K562 (cell line): ENCODE measurements at regions not wholly inside any gene's neighbourhood (a gene's known extent, or its start where the extent isn't known, plus 50 kb on each side); places are given as distances from the start of the nearest gene placed in this dataset.

ENCODE experiments used
- ATAC-seq: fragments of 200-7000 bp; cut with Tn5 transposase; 3 replicates; pipeline ENCODE4 v1.9.1; 2020; ENCODE audit warnings: moderate library complexity
- BruUV-seq: library from RNA; stranded (reverse); fragments of 400-500 nt; replicated peaks from 2 replicates; lab custom pipeline; 2021; lab: Mats Ljungman, UMichigan
- CTCF ChIA-PET: fragments of 300-600 bp; formaldehyde crosslinking; extraction: SDS; loops from one replicate; lab custom pipeline; 2021; ENCODE audit warnings: low intra/inter-chr PET ratio; lab: Yijun Ruan, JAX
- POLR2A ChIA-PET: fragments of 300-600, 350-650 bp; sonication (Branson Sonifier 250); formaldehyde crosslinking; extraction: SDS; loops from one replicate; lab custom pipeline; 2021; ENCODE audit warnings: antibody characterized with exemption, inconsistent platforms; lab: Yijun Ruan, JAX
- DNase-seq, 4 experiments: peaks; one replicate each; pipeline versions ENCODE4 v3.0.0 to v3.0.0-alpha.2; 2011 to 2018; ENCODE audit warnings: low spot score in 3 of 4, mixed read lengths in 3 of 4; ENCODE audit errors: extremely low read depth in 1 of 4
- FAIRE-seq: peaks from 2 replicates; lab custom pipeline; 2011; peaks lifted over from hg19 to GRCh38; lab: Jason Lieb, UNC
- H2AFZ ChIP-seq: 2 replicates; pipeline ENCODE4 v1.6.0; 2011; ENCODE audit warnings: low read depth, low read length, control low read depth, inconsistent platforms
- H3K27ac ChIP-seq: fragments of 200-600 bp; 3 replicates; pipeline ENCODE4 v1.8.0; 2011; ENCODE audit warnings: low read depth, mild to moderate bottlenecking, control low read depth, inconsistent platforms, low read length, moderate library complexity, mixed read lengths; ENCODE audit errors: extremely low read depth
- H3K27me3 ChIP-seq, 2 experiments: fragments of 300-600 bp in 1 of 2; 2 replicates in 1 of 2; 3 replicates in 1 of 2; pipeline versions ENCODE4 v1.6.0 to v1.8.0; 2011; ENCODE audit warnings: inconsistent platforms in 2 of 2, low read length in 2 of 2, mild to moderate bottlenecking in 1 of 2, mixed read lengths in 1 of 2, moderate library complexity in 1 of 2; ENCODE audit not compliant: control insufficient read depth in 2 of 2, insufficient read depth in 2 of 2
- H3K36me3 ChIP-seq: fragments of 300-600 bp; 3 replicates; pipeline ENCODE4 v1.8.0; 2011; ENCODE audit warnings: mild to moderate bottlenecking, low read length, inconsistent platforms; ENCODE audit not compliant: control insufficient read depth, insufficient read depth
- H3K4me1 ChIP-seq, 2 experiments: fragments of 200-600 bp in 1 of 2; replicated peaks in 1 of 2; 2 replicates in 1 of 2; 3 replicates in 1 of 2; pipeline versions ENCODE4 v1.5.1 to v1.8.0; 2011; ENCODE audit warnings: inconsistent platforms in 2 of 2, low read length in 2 of 2, mild to moderate bottlenecking in 1 of 2, mixed read lengths in 1 of 2, moderate library complexity in 1 of 2; ENCODE audit not compliant: control insufficient read depth in 2 of 2, insufficient read depth in 2 of 2
- H3K4me2 ChIP-seq: 2 replicates; pipeline ENCODE4 v1.6.1; 2011; ENCODE audit warnings: low read length, control low read depth, inconsistent platforms, mixed read lengths; ENCODE audit not compliant: insufficient read depth
- H3K4me3 ChIP-seq: fragments of 200-600 bp; sonication (generic), shearing (Covaris generic); 2 replicates; pipeline ENCODE4 v1.5.1; 2016; ENCODE audit warnings: control low read depth, inconsistent platforms
- H3K79me2 ChIP-seq: fragments of 200-600 bp; 3 replicates; pipeline ENCODE4 v1.8.0; 2011; ENCODE audit warnings: low read length, inconsistent platforms; ENCODE audit not compliant: control insufficient read depth, insufficient read depth
- H3K9ac ChIP-seq, 2 experiments: 2 replicates each; pipeline versions ENCODE4 v1.6.0 to v1.6.1; 2011; ENCODE audit warnings: low read depth in 2 of 2, low read length in 2 of 2, control low read depth in 1 of 2, inconsistent platforms in 1 of 2, mild to moderate bottlenecking in 1 of 2, mixed read lengths in 1 of 2; ENCODE audit not compliant: insufficient read depth in 1 of 2
- H3K9me1 ChIP-seq: one replicate; pipeline ENCODE4 v1.6.0; 2011; ENCODE audit warnings: inconsistent platforms, mild to moderate bottlenecking, low read length, moderate library complexity; ENCODE audit not compliant: control insufficient read depth, insufficient read depth
- H3K9me3 ChIP-seq: replicated peaks from 2 replicates; pipeline ENCODE4 v1.5.1; 2011; ENCODE audit warnings: low read depth, low read length, inconsistent platforms; ENCODE audit not compliant: control insufficient read depth, insufficient read depth
- H4K20me1 ChIP-seq: replicated peaks from 2 replicates; pipeline ENCODE4 v1.6.1; 2011; ENCODE audit warnings: low read length, inconsistent platforms, mixed read lengths; ENCODE audit not compliant: control insufficient read depth, insufficient read depth
- ARID1B ChIP-seq: fragments of 450-650 bp; IDR thresholded peaks from 2 replicates; pipeline ENCODE4 v1.6.1; 2016; ENCODE audit warnings: antibody characterized with exemption, mild to moderate bottlenecking, inconsistent platforms
- CEBPB ChIP-seq: fragments of 450-650 bp; IDR thresholded peaks from 2 replicates; pipeline ENCODE4 v1.6.1; 2016; ENCODE audit warnings: missing genetic modification characterization, missing compliant biosample characterization
- CHCHD3 ChIP-seq: fragments of 250-450 bp; sonication (Bioruptor Pico); IDR thresholded peaks from 2 replicates; pipeline ENCODE4 v2.1.2; 2022; ENCODE audit warnings: mild to moderate bottlenecking
- FOXA3 ChIP-seq, 2 experiments: fragments of 450-650 bp in 1 of 2; sonication (generic) in 1 of 2; formaldehyde crosslinking; IDR thresholded peaks in 1 of 2; conservative IDR thresholded peaks in 1 of 2; 2 replicates each; pipeline versions ENCODE4 v1.4.0 to v1.8.0; 2020 to 2022; ENCODE audit warnings: mild to moderate bottlenecking in 2 of 2, missing genetic modification reagents in 1 of 2
- FOXM1 ChIP-seq, 2 experiments: fragments of 450-650 bp in 1 of 2; sonication (generic) in 1 of 2; formaldehyde crosslinking in 1 of 2; IDR thresholded peaks; 2 replicates each; pipeline versions ENCODE4 v1.6.1 to v1.9.0; 2017 to 2022; ENCODE audit warnings: low read depth in 2 of 2, mild to moderate bottlenecking in 2 of 2, missing genetic modification reagents in 1 of 2, moderate library complexity in 1 of 2
- KLF16 ChIP-seq: IDR thresholded peaks from 2 replicates; pipeline ENCODE4 v1.6.1; 2016; ENCODE audit warnings: antibody characterized with exemption
- NCOR1 ChIP-seq: fragments of 450-650 bp; IDR thresholded peaks from 2 replicates; pipeline ENCODE4 v1.6.1; 2016; ENCODE audit warnings: mild to moderate bottlenecking, moderate library complexity
- NFIC ChIP-seq: fragments of 450-650 bp; IDR thresholded peaks from 2 replicates; pipeline ENCODE4 v1.6.1; 2017; ENCODE audit warnings: mild to moderate bottlenecking, inconsistent platforms
- REST ChIP-seq, 2 experiments: fragments of 450-650 bp; formaldehyde crosslinking in 1 of 2; IDR thresholded peaks; 2 replicates each; pipeline versions ENCODE4 v1.4.0 to v1.6.1; 2014 to 2020; ENCODE audit warnings: mild to moderate bottlenecking in 2 of 2, borderline replicate concordance in 1 of 2, low read depth in 1 of 2
- TCF3 ChIP-seq: sonication (generic); formaldehyde crosslinking; IDR thresholded peaks from 2 replicates; pipeline ENCODE4 v1.4.0; 2020; ENCODE audit warnings: mild to moderate bottlenecking, missing genetic modification reagents
- ZKSCAN8 ChIP-seq: fragments of 200-800 bp; sonication (Bioruptor generic); IDR thresholded peaks from 2 replicates; pipeline ENCODE4 v1.6.1; 2016; ENCODE audit warnings: missing genetic modification characterization, missing compliant biosample characterization
- ZNF175 ChIP-seq: fragments of 200-800 bp; sonication (Bioruptor generic); IDR thresholded peaks from 2 replicates; pipeline ENCODE4 v1.6.1; 2016; ENCODE audit warnings: low read depth, mild to moderate bottlenecking, missing genetic modification characterization, missing compliant biosample characterization
- ZNF589 ChIP-seq: fragments of 200-800 bp; sonication (Bioruptor generic); IDR thresholded peaks from 2 replicates; pipeline ENCODE4 v1.6.1; 2016; ENCODE audit warnings: low read depth, missing genetic modification characterization, missing compliant biosample characterization
- WGBS: fragments of 100-300 bp; shearing (Covaris generic); methylation state at CpG from one replicate; pipeline ENCODE4 v1.1.6; 2016; ENCODE audit warnings: low coverage, mixed read lengths; ENCODE audit not compliant: insufficient coverage; ENCODE audit errors: missing lambda C conversion rate; 5-methylcytosine and 5-hydroxymethylcytosine counted together
- in situ Hi-C: fragments of 300-500 bp; cut with MboI; formaldehyde crosslinking; loops from 4 replicates; pipeline ENCODE4 v1.15.0; 2018; ENCODE audit warnings: inconsistent platforms, mixed read lengths
- intact Hi-C: fragments of 100-400 bp; cut with micrococcal nuclease; formaldehyde crosslinking; loops from 2 replicates; pipeline ENCODE4 v1.14.2; 2022

- TF ChIP-seq FOXM1 (IDR thresholded peaks at IDR 0.05; ENCODE audit: low read depth) (no peak), FOXM1 (CRISPR knock-in tag; IDR thresholded peaks at IDR 0.05; ENCODE audit: low read depth) (no peak), NFIC (peak; percentile 84), FOXA3 (CRISPR knock-in tag; conservative IDR thresholded peaks at IDR 0.05 in 1 of 2, IDR thresholded peaks at IDR 0.05 in 1 of 2) (peak in 1 of 2 experiments; percentile 62; a peak in 2 of 4 replicates), TCF3 (CRISPR knock-in tag) (peak; percentile 38; the same call in 1 of the 2 replicates), ZKSCAN8 (CRISPR knock-in tag) (no peak)
Measured at GRCh38 chr18:35827275-35827902, 145.1 kb upstream of the RMP24 start (continued).

- H3K79me2 ChIP-seq = no peaks in the 10 kb centered on the region
- POLR2A ChIA-PET = interaction anchor here (1.2 to 1.4 kb wide), 2 partner anchors 10 to 11 kb away, joined by 3 to 4 read pairs; no protein-coding TSS in a partner anchor
- TF ChIP-seq NCOR1 = 0 out of 2 replicates have a peak, but pooled peaks have one; percentile 1
- TF ChIP-seq ZNF589 (CRISPR knock-in tag) = no peak
- TF ChIP-seq ARID1B = 0 out of 2 replicates have a peak, but pooled peaks have one; percentile 2
- TF ChIP-seq CEBPB (tag) = 0 out of 2 replicates have a peak, but pooled peaks have one; percentile 20
- no peak for TF ChIP-seq CHCHD3 (CRISPR knock-in tag)
- no peak for TF ChIP-seq ZNF175 (CRISPR knock-in tag)
- peak; percentile 92 for TF ChIP-seq REST (IDR thresholded peaks at IDR 0.05; ENCODE audit: borderline replicate concordance)
- TF ChIP-seq REST (CRISPR knock-in tag; IDR thresholded peaks at IDR 0.05; ENCODE audit: low read depth) = no peak
- peak; percentile 68; the same call in 1 of the 2 replicates for TF ChIP-seq KLF16
Measured at GRCh38 chr18:35827903-35828275, 144.6 kb upstream of the RMP24 start.

More at GRCh38 chr18:35827903-35828275, 144.6 kb upstream of the RMP24 start:
- H3K4me1 ChIP-seq = peaks cover 0 to 7% of the 10 kb centered on the region in 2 experiments; a peak in 1 of 5 replicates
- no peak for DNase-seq
- no peak overlapping the region for H3K27ac ChIP-seq
- WGBS = 13% methylated on average over 2 of the region's 2 CpGs
- no peak overlapping the region for H3K4me2 ChIP-seq
- no peak overlapping the region for H3K4me3 ChIP-seq
- no peak for FAIRE-seq
- intact Hi-C loops (no loop called here), in situ Hi-C loops (no loop called here)
- no TSS peak for BruUV-seq
- H2AFZ ChIP-seq = no peak overlapping the region
- H3K27me3 ChIP-seq = peaks cover 0 to 4% of the 10 kb centered on the region in 2 experiments; a peak in 1 of 5 replicates
- no peaks in the 10 kb centered on the region for H3K36me3 ChIP-seq
- no peaks in the 10 kb centered on the region for H3K9me3 ChIP-seq
- H4K20me1 ChIP-seq = no peaks in the 10 kb centered on the region
- ATAC-seq = no peak
- CTCF ChIA-PET = no interaction called here
- no peak overlapping the region for H3K9ac ChIP-seq
- no peaks in the 10 kb centered on the region for H3K9me1 ChIP-seq
